ENCODE measurements at regions not wholly inside any gene's neighbourhood (a gene's known extent, or its start where the extent isn't known, plus 50 kb on each side); places are given as distances from the start of the nearest gene placed in this dataset.

DNA sequence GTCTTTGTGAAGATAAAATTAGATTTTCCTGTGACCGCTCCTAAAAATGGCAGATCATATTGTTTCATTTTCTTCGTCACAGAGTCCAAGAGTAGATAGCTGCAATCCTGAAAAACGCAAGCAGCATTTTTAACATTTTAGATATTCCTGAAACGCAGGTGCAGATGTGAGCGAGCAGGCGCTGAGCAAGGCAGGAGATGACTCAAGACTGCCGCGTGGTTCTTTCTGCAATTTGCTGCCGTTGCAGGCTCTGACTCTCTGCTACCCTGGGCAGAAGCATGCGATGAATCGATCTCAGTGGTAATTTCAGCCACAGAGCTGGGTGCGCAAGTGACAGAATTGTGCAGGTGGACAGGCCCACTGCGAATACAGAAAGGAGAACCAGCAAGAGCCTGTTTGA, 331.9 kb downstream of the ACTR3B start:
- TF ChIP-seq, protein P1, sequence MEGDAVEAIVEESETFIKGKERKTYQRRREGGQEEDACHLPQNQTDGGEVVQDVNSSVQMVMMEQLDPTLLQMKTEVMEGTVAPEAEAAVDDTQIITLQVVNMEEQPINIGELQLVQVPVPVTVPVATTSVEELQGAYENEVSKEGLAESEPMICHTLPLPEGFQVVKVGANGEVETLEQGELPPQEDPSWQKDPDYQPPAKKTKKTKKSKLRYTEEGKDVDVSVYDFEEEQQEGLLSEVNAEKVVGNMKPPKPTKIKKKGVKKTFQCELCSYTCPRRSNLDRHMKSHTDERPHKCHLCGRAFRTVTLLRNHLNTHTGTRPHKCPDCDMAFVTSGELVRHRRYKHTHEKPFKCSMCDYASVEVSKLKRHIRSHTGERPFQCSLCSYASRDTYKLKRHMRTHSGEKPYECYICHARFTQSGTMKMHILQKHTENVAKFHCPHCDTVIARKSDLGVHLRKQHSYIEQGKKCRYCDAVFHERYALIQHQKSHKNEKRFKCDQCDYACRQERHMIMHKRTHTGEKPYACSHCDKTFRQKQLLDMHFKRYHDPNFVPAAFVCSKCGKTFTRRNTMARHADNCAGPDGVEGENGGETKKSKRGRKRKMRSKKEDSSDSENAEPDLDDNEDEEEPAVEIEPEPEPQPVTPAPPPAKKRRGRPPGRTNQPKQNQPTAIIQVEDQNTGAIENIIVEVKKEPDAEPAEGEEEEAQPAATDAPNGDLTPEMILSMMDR (conservative IDR thresholded peaks at IDR 0.05; ENCODE audit: low read depth, low read length): no peak
- TF ChIP-seq, protein P2, sequence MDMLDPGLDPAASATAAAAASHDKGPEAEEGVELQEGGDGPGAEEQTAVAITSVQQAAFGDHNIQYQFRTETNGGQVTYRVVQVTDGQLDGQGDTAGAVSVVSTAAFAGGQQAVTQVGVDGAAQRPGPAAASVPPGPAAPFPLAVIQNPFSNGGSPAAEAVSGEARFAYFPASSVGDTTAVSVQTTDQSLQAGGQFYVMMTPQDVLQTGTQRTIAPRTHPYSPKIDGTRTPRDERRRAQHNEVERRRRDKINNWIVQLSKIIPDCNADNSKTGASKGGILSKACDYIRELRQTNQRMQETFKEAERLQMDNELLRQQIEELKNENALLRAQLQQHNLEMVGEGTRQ (IDR thresholded peaks at IDR 0.05; ENCODE audit: low read depth, low read length): no peak
- TF ChIP-seq BHLHE40 (IDR thresholded peaks at IDR 0.05; ENCODE audit: low read depth, low read length) (no peak), CEBPB (IDR thresholded peaks at IDR 0.05; ENCODE audit: low read depth, low read length) (no peak), RAD21 (IDR thresholded peaks at IDR 0.05; ENCODE audit: low read length) (no peak), POLR2A (IDR thresholded peaks at IDR 0.05; ENCODE audit: low read depth, low read length) (no peak), SMC3 (IDR thresholded peaks at IDR 0.05; ENCODE audit: low read depth, low read length) (no peak)
